Loucy (cell line): ENCODE measurements at regions not wholly inside any gene's neighbourhood (a gene's known extent, or its start where the extent isn't known, plus 50 kb on each side); places are given as distances from the start of the nearest gene placed in this dataset.
"Not testable (repeated sequence)": the region's sequence is repeated elsewhere in the genome, so short reads cannot be mapped to it uniquely, and the experiment has no call there.

Experiments used
- H2AFZ ChIP-seq: fragments of 200-600 bp; sonication (generic); 2 replicates; pipeline ENCODE4 v1.6.0; 2016; ENCODE audit warnings: antibody characterized with exemption, mild to moderate bottlenecking, low read length, moderate library complexity
- H3F3A ChIP-seq: fragments of 200-600 bp; 2 replicates; pipeline ENCODE4 v1.6.0; 2016; ENCODE audit warnings: antibody characterized with exemption, low read depth, mild to moderate bottlenecking
- H3K27me3 ChIP-seq: fragments of 200-600 bp; sonication (generic); 2 replicates; pipeline ENCODE4 v1.6.1; 2014; ENCODE audit warnings: low read length, mild to moderate bottlenecking; ENCODE audit not compliant: insufficient read depth, poor library complexity, severe bottlenecking
- H3K36me3 ChIP-seq: fragments of 200-600 bp; sonication (generic); 2 replicates; pipeline ENCODE4 v1.6.1; 2016; ENCODE audit warnings: low read length; ENCODE audit not compliant: insufficient read depth
- H3K4me1 ChIP-seq: fragments of 200-600 bp; sonication (generic); 2 replicates; pipeline ENCODE4 v1.5.1; 2014; ENCODE audit warnings: low read length, mild to moderate bottlenecking; ENCODE audit not compliant: insufficient read depth, poor library complexity, severe bottlenecking
- H3K4me2 ChIP-seq: fragments of 200-600 bp; sonication (generic); 2 replicates; pipeline ENCODE4 v1.6.0; 2014; ENCODE audit warnings: antibody characterized with exemption, low read length, low read depth, mild to moderate bottlenecking; ENCODE audit not compliant: poor library complexity, severe bottlenecking
- H3K4me3 ChIP-seq: fragments of 200-600 bp; sonication (generic); 2 replicates; pipeline ENCODE4 v1.5.1; 2014; ENCODE audit warnings: low read length, mild to moderate bottlenecking, mixed read lengths; ENCODE audit not compliant: poor library complexity, severe bottlenecking
- H3K79me2 ChIP-seq: fragments of 200-600 bp; sonication (generic); 2 replicates; pipeline ENCODE4 v1.6.1; 2014; ENCODE audit warnings: low read length; ENCODE audit not compliant: insufficient read depth
- H3K9ac ChIP-seq: fragments of 200-600 bp; sonication (generic); 2 replicates; pipeline ENCODE4 v1.6.0; 2014; ENCODE audit warnings: mild to moderate bottlenecking, low read depth, low read length, moderate library complexity; ENCODE audit not compliant: poor library complexity, severe bottlenecking
- H3K9me2 ChIP-seq: fragments of 200-600 bp; sonication (generic); replicated peaks from 2 replicates; pipeline ENCODE4 v1.6.1; 2016; ENCODE audit warnings: low read depth, low read length, mixed read lengths
- H3K9me3 ChIP-seq: fragments of 200-600 bp; sonication (generic); 2 replicates; pipeline ENCODE4 v1.6.1; 2014; ENCODE audit warnings: mild to moderate bottlenecking, antibody characterized with exemption, low read length, low read depth; ENCODE audit not compliant: insufficient read depth
- H4K20me1 ChIP-seq: fragments of 200-600 bp; sonication (generic); 2 replicates; pipeline ENCODE4 v1.6.0; 2014; ENCODE audit warnings: antibody characterized with exemption, low read length, mild to moderate bottlenecking; ENCODE audit not compliant: insufficient read depth, poor library complexity, severe bottlenecking
- CTCF ChIP-seq: fragments of 200-600 bp; sonication (generic); conservative IDR thresholded peaks from 2 replicates; pipeline ENCODE4 v1.5.1; 2014; ENCODE audit warnings: mild to moderate bottlenecking, antibody characterized with exemption, low read length
- EZH2phosphoT487 ChIP-seq: fragments of 200-600 bp; IDR thresholded peaks from 2 replicates; pipeline ENCODE4 v1.6.1; 2018; ENCODE audit warnings: antibody characterized with exemption, mild to moderate bottlenecking, moderate library complexity, borderline replicate concordance

- Histone ChIP-seq H3K4me3 (no peak overlapping the region), H4K20me1 (no peaks in the 10 kb centered on the region), H3K9ac (no peak overlapping the region), H3K4me1 (no peaks in the 10 kb centered on the region), H3K36me3 (no peaks in the 10 kb centered on the region), H2AFZ (no peak overlapping the region), H3K27me3 (no peaks in the 10 kb centered on the region), H3K79me2 (no peaks in the 10 kb centered on the region), H3K9me3 (no peaks in the 10 kb centered on the region), H3K9me2 (no peaks in the 10 kb centered on the region), H3F3A (no peaks in the 10 kb centered on the region), H3K4me2 (no peak overlapping the region)
- TF ChIP-seq EZH2phosphoT487 (no peak), CTCF (no peak)
Observed at GRCh38 chr16:27600381-27600780, 50.4 kb downstream of the KATNIP start.

GRCh38 chr16:27602103-27602502 lies 52.2 kb downstream of the KATNIP start:
- Histone ChIP-seq H3K9me3 (no peaks in the 10 kb centered on the region), H3K79me2 (no peaks in the 10 kb centered on the region), H2AFZ (no peak overlapping the region), H3K9ac (no peak overlapping the region), H3K4me1 (no peaks in the 10 kb centered on the region), H3K4me2 (no peak overlapping the region), H3F3A (no peaks in the 10 kb centered on the region), H3K36me3 (no peaks in the 10 kb centered on the region), H3K27me3 (no peaks in the 10 kb centered on the region), H3K4me3 (no peak overlapping the region), H4K20me1 (no peaks in the 10 kb centered on the region), H3K9me2 (no peaks in the 10 kb centered on the region)
- TF ChIP-seq EZH2phosphoT487, result no peak
- no peak for TF ChIP-seq CTCF

GRCh38 chr16:27605500-27606106 lies 55.7 kb downstream of the KATNIP start:
- H4K20me1 ChIP-seq, H3K79me2 ChIP-seq, H2AFZ ChIP-seq, H3K4me1 ChIP-seq, H3K9me2 ChIP-seq, H3F3A ChIP-seq, H3K27me3 ChIP-seq, H3K4me3 ChIP-seq, H3K36me3 ChIP-seq, H3K4me2 ChIP-seq, H3K9ac ChIP-seq, H3K9me3 ChIP-seq: not testable (repeated sequence)
- peak; percentile 86 for TF ChIP-seq CTCF
